ENCODE measurements at regions not wholly inside any gene's neighbourhood (a gene's known extent, or its start where the extent isn't known, plus 50 kb on each side); places are given as distances from the start of the nearest gene placed in this dataset.

- H3K27ac ChIP-seq (ENCODE audit: low read length), result no peak overlapping the region
- no peaks in the 10 kb centered on the region for H3K9me3 ChIP-seq (ENCODE audit: low read length)
- no peak overlapping the region for H2AFZ ChIP-seq (ENCODE audit: low read depth, low read length)
- H3K9me2 ChIP-seq (ENCODE audit: insufficient read depth, low read length), result no peaks in the 10 kb centered on the region
- H3F3A ChIP-seq (ENCODE audit: insufficient read depth, low read length, poor library complexity, severe bottlenecking), result no peaks in the 10 kb centered on the region
- TF ChIP-seq MXI1 (conservative IDR thresholded peaks at IDR 0.05; ENCODE audit: poor library complexity, severe bottlenecking) (no peak), EZH2 (IDR thresholded peaks at IDR 0.05; ENCODE audit: borderline replicate concordance, insufficient read depth, low read length, poor library complexity, severe bottlenecking) (no peak), RAD21 (conservative IDR thresholded peaks at IDR 0.05) (no peak), REST (IDR thresholded peaks at IDR 0.05; ENCODE audit: borderline replicate concordance) (no peak), TAF1 (IDR thresholded peaks at IDR 0.05; ENCODE audit: low read depth) (no peak), CTCF (IDR thresholded peaks at IDR 0.05; ENCODE audit: poor library complexity, severe bottlenecking) (no peak), SMC3 (conservative IDR thresholded peaks at IDR 0.05; ENCODE audit: poor library complexity) (no peak), EP300 (conservative IDR thresholded peaks at IDR 0.05; ENCODE audit: poor library complexity, severe bottlenecking) (no peak), POLR2AphosphoS5 (IDR thresholded peaks at IDR 0.05) (no peak)
- no peaks in the 10 kb centered on the region for H3K79me2 ChIP-seq (replicated peaks; ENCODE audit: insufficient read depth, low read length)
- no peaks in the 10 kb centered on the region for H3K36me3 ChIP-seq (ENCODE audit: insufficient read depth, low read length)
- H3K4me2 ChIP-seq (ENCODE audit: low read length), result no peak overlapping the region
- H3K27me3 ChIP-seq (ENCODE audit: insufficient read depth, low read depth, low read length), result no peaks in the 10 kb centered on the region
- H4K20me1 ChIP-seq (ENCODE audit: insufficient read depth), result no peaks in the 10 kb centered on the region
- no peak overlapping the region for H3K4me3 ChIP-seq (ENCODE audit: low read length)
- no peak overlapping the region for H3K9ac ChIP-seq (ENCODE audit: low read length)
These were observed 338.7 kb upstream of the IL12A start for GRCh38 chr3:159649951-159650350.

DNA sequence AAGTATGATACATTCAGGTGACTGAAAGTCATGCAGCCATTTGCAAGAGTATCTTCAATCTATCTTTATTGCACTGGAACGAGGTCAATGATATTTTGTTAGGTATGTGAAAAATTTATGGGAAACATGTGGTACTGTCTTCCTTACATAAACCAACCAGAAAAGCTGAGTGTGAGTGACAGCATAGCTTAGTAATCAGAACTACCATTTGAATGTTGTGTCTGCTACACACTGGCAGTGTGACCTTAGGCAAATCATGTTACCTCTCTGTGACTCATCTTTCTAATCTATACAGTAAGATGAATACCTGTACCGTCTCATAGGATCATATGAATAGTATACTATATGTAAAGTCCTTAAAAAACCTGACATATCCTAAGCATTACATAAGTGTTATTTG is 337.9 kb upstream of the IL12A start:
- no peak overlapping the region for H3K4me3 ChIP-seq (ENCODE audit: low read length)
- no peak overlapping the region for H3K27ac ChIP-seq (ENCODE audit: low read length)
- H3F3A ChIP-seq (ENCODE audit: insufficient read depth, low read length, poor library complexity, severe bottlenecking), result no peaks in the 10 kb centered on the region
- H3K9me3 ChIP-seq (ENCODE audit: low read length), result no peaks in the 10 kb centered on the region
- H3K9me2 ChIP-seq (ENCODE audit: insufficient read depth, low read length), result no peaks in the 10 kb centered on the region
- no peak overlapping the region for H2AFZ ChIP-seq (ENCODE audit: low read depth, low read length)
- H3K79me2 ChIP-seq (replicated peaks; ENCODE audit: insufficient read depth, low read length), result no peaks in the 10 kb centered on the region
- no peak overlapping the region for H3K4me2 ChIP-seq (ENCODE audit: low read length)
- H4K20me1 ChIP-seq (ENCODE audit: insufficient read depth), result no peaks in the 10 kb centered on the region
- H3K27me3 ChIP-seq (ENCODE audit: insufficient read depth, low read depth, low read length), result no peaks in the 10 kb centered on the region
- H3K9ac ChIP-seq (ENCODE audit: low read length), result no peak overlapping the region
- no peak for TF ChIP-seq REST (IDR thresholded peaks at IDR 0.05; ENCODE audit: borderline replicate concordance)
- TF ChIP-seq RAD21 (conservative IDR thresholded peaks at IDR 0.05), result no peak
- no peak for TF ChIP-seq SMC3 (conservative IDR thresholded peaks at IDR 0.05; ENCODE audit: poor library complexity)
- H3K36me3 ChIP-seq (ENCODE audit: insufficient read depth, low read length), result no peaks in the 10 kb centered on the region

All from neural cell (in vitro differentiated cells).